ENCODE measurements at regions not wholly inside any gene's neighbourhood (a gene's known extent, or its start where the extent isn't known, plus 50 kb on each side); places are given as distances from the start of the nearest gene placed in this dataset.

- no peak for TF ChIP-seq CTCF (IDR thresholded peaks at IDR 0.05)
- TF ChIP-seq POLR2AphosphoS5 (IDR thresholded peaks at IDR 0.05; ENCODE audit: low read depth, low read length), result no peak
- TF ChIP-seq SIN3A (IDR thresholded peaks at IDR 0.05; ENCODE audit: borderline replicate concordance, insufficient read depth, low read depth, low read length), result no peak
Measured at GRCh38 chr22:23377767-23378166, 197.5 kb downstream of the BCR start.
